ENCODE measurements at regions not wholly inside any gene's neighbourhood (a gene's known extent, or its start where the extent isn't known, plus 50 kb on each side); places are given as distances from the start of the nearest gene placed in this dataset.

- Mint-ChIP-seq H3K27me3 (peaks cover 0 to 3% of the 10 kb centered on the region in 2 donors), H3K4me3 (no peak overlapping the region), H3K4me1 (ENCODE audit: low read depth in 2 of 2) (peaks cover 0 to 13% of the 10 kb centered on the region in 2 donors), H3K9me3 (peaks cover 13% of the 10 kb centered on the region), H3K27ac (no peak overlapping the region), H3K36me3 (peaks cover 5% of the 10 kb centered on the region)
- ATAC-seq = no peak
- no peak for DNase-seq (ENCODE audit: low spot score)
Measured at GRCh38 chr18:73768043-73768442, 379.6 kb downstream of the FBXO15 start.

GRCh38 chr18:73766910-73767515 lies 380.6 kb downstream of the FBXO15 start:
- ATAC-seq (no peak), DNase-seq (ENCODE audit: low spot score) (no peak)
- Mint-ChIP-seq H3K4me1 (ENCODE audit: low read depth in 2 of 2) (peaks cover 0 to 13% of the 10 kb centered on the region in 2 donors), H3K9me3 (peaks cover 13% of the 10 kb centered on the region), H3K36me3 (peaks cover 6% of the 10 kb centered on the region), H3K27ac (no peak overlapping the region), H3K27me3 (peaks cover 0 to 3% of the 10 kb centered on the region in 2 donors), H3K4me3 (no peak overlapping the region)

- DNase-seq (ENCODE audit: low spot score) = no peak
- no peak overlapping the region for H3K4me3 Mint-ChIP-seq
- H3K27ac Mint-ChIP-seq = no peak overlapping the region
- peaks cover 4% of the 10 kb centered on the region for H3K9me3 Mint-ChIP-seq
- peaks cover 5% of the 10 kb centered on the region for H3K36me3 Mint-ChIP-seq
- no peak for ATAC-seq
- H3K4me1 Mint-ChIP-seq (ENCODE audit: low read depth in 2 of 2) = no peaks in the 10 kb centered on the region
- H3K27me3 Mint-ChIP-seq = no peaks in the 10 kb centered on the region
Measured at GRCh38 chr18:73758446-73758845, 389.2 kb downstream of the FBXO15 start.

DNA sequence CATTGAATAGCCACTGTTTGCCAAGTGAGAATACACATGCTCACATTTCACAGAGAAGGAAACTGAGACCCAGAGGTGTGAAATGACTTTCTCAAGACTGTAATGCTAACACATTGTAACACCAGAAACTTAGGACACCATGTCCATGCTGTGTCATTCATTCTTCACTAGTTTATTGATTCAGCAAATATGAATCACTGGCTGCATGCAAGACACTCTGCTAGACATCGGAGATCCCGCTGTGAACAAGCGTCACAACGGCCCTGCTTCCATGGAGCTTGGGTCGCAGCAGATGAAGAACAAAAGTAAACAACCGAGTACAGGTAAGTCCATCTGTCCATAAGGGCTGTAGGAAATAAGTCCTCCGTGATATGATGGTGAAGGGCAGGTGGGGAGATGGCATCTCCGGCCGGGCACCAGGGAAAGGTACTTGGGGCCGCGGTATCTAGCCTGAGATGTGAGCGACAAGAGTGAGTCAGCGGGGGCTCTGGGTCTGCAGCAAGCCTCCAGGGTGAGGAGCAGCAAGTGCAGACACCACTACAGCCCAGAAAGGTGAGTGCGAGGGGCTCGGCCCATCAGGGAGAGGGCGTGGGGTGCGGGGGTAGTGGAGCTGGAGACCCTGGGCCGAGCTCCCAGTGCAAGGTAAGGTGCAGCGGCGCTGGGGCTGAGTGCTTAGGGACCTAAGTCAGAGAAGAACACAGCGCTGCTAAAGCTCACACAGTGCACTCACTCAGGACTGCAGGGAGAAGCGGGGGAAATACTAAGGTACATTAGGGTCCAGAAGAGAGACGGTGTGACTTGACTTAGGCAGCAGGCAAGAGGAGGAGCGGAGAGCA lies 391.2 kb downstream of the FBXO15 start:
- Mint-ChIP-seq H3K4me1 (ENCODE audit: low read depth in 2 of 2) (no peaks in the 10 kb centered on the region), H3K9me3 (no peaks in the 10 kb centered on the region), H3K4me3 (no peak overlapping the region), H3K36me3 (no peaks in the 10 kb centered on the region), H3K27ac (no peak overlapping the region), H3K27me3 (no peaks in the 10 kb centered on the region)
- DNase-seq (ENCODE audit: low spot score) = no peak
- ATAC-seq = no peak

DNA sequence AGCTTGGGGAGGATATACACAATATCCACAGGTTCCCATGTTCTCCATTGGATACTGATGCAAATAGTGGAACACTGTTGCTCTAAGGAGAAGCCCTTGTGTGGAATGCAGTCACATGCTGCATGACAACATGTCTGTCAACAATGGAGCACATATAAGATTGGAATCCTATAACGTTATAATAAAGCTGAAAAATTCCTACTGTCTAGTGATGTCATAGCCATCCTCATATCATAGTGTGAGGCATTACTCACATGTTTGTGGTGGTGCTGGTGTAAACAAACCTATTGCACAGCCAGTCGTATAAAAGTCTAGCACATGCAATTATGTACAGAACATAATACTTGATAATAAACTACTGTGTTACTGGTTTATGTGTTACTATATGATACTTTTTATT lies 394.7 kb downstream of the FBXO15 start:
- no peak overlapping the region for H3K4me3 Mint-ChIP-seq
- no peaks in the 10 kb centered on the region for H3K4me1 Mint-ChIP-seq (ENCODE audit: low read depth in 2 of 2)
- ATAC-seq (no peak), DNase-seq (ENCODE audit: low spot score) (no peak)
- H3K36me3 Mint-ChIP-seq = no peaks in the 10 kb centered on the region
- no peaks in the 10 kb centered on the region for H3K27me3 Mint-ChIP-seq
- no peak overlapping the region for H3K27ac Mint-ChIP-seq
- no peaks in the 10 kb centered on the region for H3K9me3 Mint-ChIP-seq

GRCh38 chr18:73752546-73752945 lies 395.1 kb downstream of the FBXO15 start:
- Mint-ChIP-seq H3K27me3 (no peaks in the 10 kb centered on the region), H3K36me3 (no peaks in the 10 kb centered on the region), H3K4me1 (ENCODE audit: low read depth in 2 of 2) (no peaks in the 10 kb centered on the region), H3K9me3 (no peaks in the 10 kb centered on the region), H3K27ac (no peak overlapping the region), H3K4me3 (no peak overlapping the region)
- DNase-seq (ENCODE audit: low spot score) = no peak
- no peak for ATAC-seq

GRCh38 chr18:73750052-73750451 lies 397.6 kb downstream of the FBXO15 start:
- Mint-ChIP-seq H3K27ac (no peak overlapping the region), H3K27me3 (no peaks in the 10 kb centered on the region), H3K4me3 (no peak overlapping the region), H3K4me1 (ENCODE audit: low read depth in 2 of 2) (no peaks in the 10 kb centered on the region), H3K9me3 (peaks cover 3% of the 10 kb centered on the region), H3K36me3 (no peaks in the 10 kb centered on the region)
- DNase-seq (ENCODE audit: low spot score) (no peak), ATAC-seq (no peak)

DNA sequence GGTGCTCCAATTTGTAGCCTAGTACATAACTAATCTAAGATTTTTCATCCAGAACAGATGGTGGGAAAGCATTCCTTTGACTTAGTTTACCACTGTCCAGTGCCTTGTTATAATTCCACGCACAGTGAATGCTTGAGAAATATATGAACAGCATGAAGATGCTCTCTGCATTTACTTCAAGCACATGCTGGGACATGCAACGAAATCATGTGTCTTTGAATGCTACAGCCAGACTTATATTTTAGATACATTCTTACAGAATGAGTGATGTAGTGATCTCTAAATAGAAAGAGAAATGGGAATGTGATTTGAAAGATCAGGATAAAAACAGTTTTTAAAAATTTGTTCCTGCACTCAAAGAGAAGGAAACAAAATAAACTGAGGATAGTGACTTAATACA lies 398.3 kb downstream of the FBXO15 start:
- ATAC-seq (no peak), DNase-seq (ENCODE audit: low spot score) (no peak)
- H3K4me3 Mint-ChIP-seq = no peak overlapping the region
- H3K27ac Mint-ChIP-seq = no peak overlapping the region
- H3K9me3 Mint-ChIP-seq = peaks cover 3% of the 10 kb centered on the region
- no peaks in the 10 kb centered on the region for H3K4me1 Mint-ChIP-seq (ENCODE audit: low read depth in 2 of 2)
- no peaks in the 10 kb centered on the region for H3K36me3 Mint-ChIP-seq
- no peaks in the 10 kb centered on the region for H3K27me3 Mint-ChIP-seq

GRCh38 chr18:73748731-73749130 lies 398.9 kb downstream of the FBXO15 start:
- H3K9me3 Mint-ChIP-seq = peaks cover 3% of the 10 kb centered on the region
- no peaks in the 10 kb centered on the region for H3K36me3 Mint-ChIP-seq
- H3K4me1 Mint-ChIP-seq (ENCODE audit: low read depth in 2 of 2) = no peaks in the 10 kb centered on the region
- H3K27me3 Mint-ChIP-seq = no peaks in the 10 kb centered on the region
- no peak for ATAC-seq
- H3K4me3 Mint-ChIP-seq = no peak overlapping the region
- DNase-seq (ENCODE audit: low spot score) = no peak
- H3K27ac Mint-ChIP-seq = no peak overlapping the region

- Mint-ChIP-seq H3K27ac (no peak overlapping the region), H3K4me3 (no peak overlapping the region), H3K36me3 (no peaks in the 10 kb centered on the region), H3K9me3 (peaks cover 3% of the 10 kb centered on the region), H3K27me3 (no peaks in the 10 kb centered on the region), H3K4me1 (ENCODE audit: low read depth in 2 of 2) (no peaks in the 10 kb centered on the region)
- DNase-seq (ENCODE audit: low spot score) (no peak), ATAC-seq (no peak)
Measured at GRCh38 chr18:73746101-73746500, 401.5 kb downstream of the FBXO15 start.

- DNase-seq (ENCODE audit: low spot score) (no peak), ATAC-seq (no peak)
- H3K27ac Mint-ChIP-seq = no peak overlapping the region
- H3K4me3 Mint-ChIP-seq = no peak overlapping the region
- H3K36me3 Mint-ChIP-seq = no peaks in the 10 kb centered on the region
- no peaks in the 10 kb centered on the region for H3K4me1 Mint-ChIP-seq (ENCODE audit: low read depth in 2 of 2)
- H3K27me3 Mint-ChIP-seq = no peaks in the 10 kb centered on the region
- peaks cover 3% of the 10 kb centered on the region for H3K9me3 Mint-ChIP-seq
Measured at GRCh38 chr18:73742957-73743356, 404.7 kb downstream of the FBXO15 start.

DNA sequence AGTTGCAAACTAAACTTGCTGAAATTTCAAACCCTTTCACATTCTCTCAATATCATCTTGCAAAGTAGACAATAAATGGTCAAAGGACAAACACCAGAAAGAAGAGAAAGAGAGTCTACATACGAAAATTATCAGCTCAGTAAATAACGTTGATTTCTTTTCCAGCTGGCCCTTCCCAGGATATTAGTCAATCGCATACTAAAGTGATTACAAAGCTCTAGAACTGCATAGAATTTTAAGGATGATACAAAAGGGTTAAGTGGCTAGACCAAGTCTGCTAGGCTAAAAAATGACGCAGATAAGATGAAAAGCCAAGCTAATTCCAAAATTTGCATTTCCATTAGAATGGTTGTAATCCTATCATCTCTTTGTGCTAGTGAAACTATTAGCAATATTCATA lies 405.7 kb downstream of the FBXO15 start:
- H3K27me3 Mint-ChIP-seq = no peaks in the 10 kb centered on the region
- no peak for DNase-seq (ENCODE audit: low spot score)
- peaks cover 3% of the 10 kb centered on the region for H3K9me3 Mint-ChIP-seq
- no peak overlapping the region for H3K4me3 Mint-ChIP-seq
- H3K4me1 Mint-ChIP-seq (ENCODE audit: low read depth in 2 of 2) = no peaks in the 10 kb centered on the region
- no peak overlapping the region for H3K27ac Mint-ChIP-seq
- ATAC-seq = no peak
- no peaks in the 10 kb centered on the region for H3K36me3 Mint-ChIP-seq

DNA sequence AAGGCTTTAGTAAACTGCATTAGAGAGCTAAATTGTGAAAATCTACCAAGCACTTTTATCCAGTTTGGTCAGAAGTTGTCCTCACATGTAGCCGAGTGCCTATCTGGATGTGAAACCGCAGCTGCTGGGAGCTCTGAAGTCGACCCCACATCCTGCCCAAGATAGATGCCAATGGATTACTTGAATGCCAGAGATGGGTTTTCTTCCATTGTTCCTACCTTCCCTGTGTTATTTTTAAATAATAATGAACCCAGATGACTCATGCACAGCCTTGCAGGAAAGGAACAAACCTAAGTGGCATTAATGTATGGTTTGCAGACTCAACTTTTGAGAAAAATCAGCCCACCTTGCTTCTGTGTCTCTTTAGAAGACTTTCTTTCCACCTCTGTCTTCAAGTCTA lies 408.5 kb downstream of the FBXO15 start:
- Mint-ChIP-seq H3K9me3 (peaks cover 7% of the 10 kb centered on the region), H3K27ac (no peak overlapping the region)

GRCh38 chr18:73737990-73738389 lies 409.6 kb downstream of the FBXO15 start:
- H3K27ac Mint-ChIP-seq = no peak overlapping the region
- H3K9me3 Mint-ChIP-seq = peaks cover 7% of the 10 kb centered on the region
- DNase-seq (ENCODE audit: low spot score) = no peak
- ATAC-seq = no peak
- H3K36me3 Mint-ChIP-seq = no peaks in the 10 kb centered on the region
- H3K4me1 Mint-ChIP-seq (ENCODE audit: low read depth in 2 of 2) = no peaks in the 10 kb centered on the region
- H3K4me3 Mint-ChIP-seq = no peak overlapping the region
- no peaks in the 10 kb centered on the region for H3K27me3 Mint-ChIP-seq

More for the DNA sequence above, 408.5 kb downstream of the FBXO15 start:
- ATAC-seq (no peak), DNase-seq (ENCODE audit: low spot score) (no peak)
- Mint-ChIP-seq H3K36me3 (no peaks in the 10 kb centered on the region), H3K4me1 (ENCODE audit: low read depth in 2 of 2) (no peaks in the 10 kb centered on the region), H3K4me3 (no peak overlapping the region), H3K27me3 (no peaks in the 10 kb centered on the region)

All from natural killer cell treated with Interleukin-12 subunit alpha and Interleukin-12 subunit beta and Interleukin-15 and Interleukin-18, amount 100 ng/mL, for 72 hours (primary cell).